HG03439 (cell line): ENCODE measurements at regions not wholly inside any gene's neighbourhood (a gene's known extent, or its start where the extent isn't known, plus 50 kb on each side); places are given as distances from the start of the nearest gene placed in this dataset.
"Not testable (repeated sequence)": the region's sequence is repeated elsewhere in the genome, so short reads cannot be mapped to it uniquely, and the experiment has no call there.

Source experiments
- ATAC-seq: cut with Tn5 transposase; IDR thresholded peaks from one replicate; pipeline ENCODE4 v1.9.1; 2021; ENCODE audit warnings: mild to moderate bottlenecking, moderate library complexity; ENCODE audit not compliant: unreplicated experiment

DNA sequence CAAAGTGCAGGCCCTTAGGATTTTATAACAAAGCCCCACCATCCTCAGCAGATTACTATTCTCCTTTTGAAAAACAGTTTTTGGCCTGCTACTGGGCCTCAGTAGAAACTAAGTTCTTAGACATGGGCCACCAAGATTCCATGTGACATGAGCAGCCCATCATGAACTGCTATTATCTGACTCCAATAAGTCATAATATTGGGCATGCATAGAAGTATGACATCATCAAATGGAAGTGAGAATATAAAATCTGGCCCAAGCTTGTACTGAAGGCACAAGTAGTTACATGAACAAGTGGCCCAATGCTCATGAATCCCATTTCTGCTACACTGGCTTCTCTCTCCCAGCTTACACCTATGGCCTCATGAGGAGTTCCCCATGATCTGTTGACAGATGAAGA, 404.8 kb downstream of the EPHA5 start:
- ATAC-seq, result no peak

DNA sequence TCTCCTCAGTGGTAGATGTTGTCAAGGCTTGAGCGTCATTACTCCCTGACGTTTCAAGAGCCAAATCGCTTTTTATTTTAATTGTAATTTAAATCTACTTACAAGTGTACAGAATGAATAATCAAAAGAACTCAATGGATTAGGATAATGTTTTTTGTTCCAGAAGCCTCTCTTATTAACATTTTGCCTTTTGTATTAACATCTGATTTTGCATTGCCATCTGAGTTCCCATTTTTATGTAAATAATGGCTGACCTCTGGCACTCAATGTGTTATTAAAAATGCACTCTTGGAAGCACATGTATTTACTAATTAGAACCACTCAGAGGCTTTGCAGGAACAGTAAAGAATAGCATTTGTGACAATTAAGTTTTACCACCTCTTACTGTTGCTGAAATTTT, 411.0 kb downstream of the EPHA5 start:
- ATAC-seq, result no peak

- no peak for ATAC-seq
Observed at GRCh38 chr4:65250916-65251315, 419.4 kb downstream of the EPHA5 start.

- no peak for ATAC-seq
Observed at GRCh38 chr4:65249111-65249510, 421.2 kb downstream of the EPHA5 start.

- no peak for ATAC-seq
Observed at GRCh38 chr4:65242156-65242846, 428.0 kb downstream of the EPHA5 start.

GRCh38 chr4:65241257-65241997, 428.9 kb downstream of the EPHA5 start:
- no peak for ATAC-seq

DNA sequence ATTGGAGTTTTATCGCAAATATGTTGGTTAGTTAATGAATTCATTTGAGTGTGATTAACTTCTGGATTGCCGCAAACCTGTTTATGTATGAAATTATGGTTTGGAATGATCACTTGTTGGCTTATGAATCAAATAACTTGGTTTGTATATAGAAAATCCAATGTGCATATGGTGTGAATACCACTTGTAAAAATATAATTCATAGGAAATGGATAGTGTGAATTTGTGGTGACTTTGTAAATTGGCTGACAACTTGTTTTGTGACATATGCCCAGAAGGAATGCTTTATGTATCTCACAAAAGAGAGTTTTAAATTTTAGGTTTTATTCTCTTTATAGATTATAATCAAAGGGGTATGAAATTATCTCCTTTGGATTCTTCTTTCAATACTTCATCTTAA, 436.2 kb downstream of the EPHA5 start:
- ATAC-seq, result no peak

- ATAC-seq, result no peak
Observed at GRCh38 chr4:65227628-65228027, 442.7 kb downstream of the EPHA5 start.

DNA sequence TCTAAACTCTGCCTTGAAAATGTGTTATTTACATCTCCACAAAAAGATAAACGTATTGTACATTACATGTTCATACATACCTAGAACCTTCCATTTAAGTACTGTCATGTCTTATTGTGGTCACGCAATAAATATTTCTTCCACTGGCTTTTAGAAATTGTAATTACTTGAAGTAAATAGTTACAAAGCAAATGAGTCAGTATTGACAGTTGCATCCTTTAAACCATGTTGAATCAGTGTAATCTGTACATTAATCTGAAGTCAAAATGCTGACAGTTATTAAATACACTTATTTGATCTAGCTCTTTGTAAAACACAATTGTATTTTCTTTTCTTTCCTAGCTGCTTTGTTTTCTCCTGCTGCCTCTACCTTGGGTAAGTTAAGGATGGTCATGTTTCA, 446.7 kb downstream of the EPHA5 start:
- no peak for ATAC-seq

DNA sequence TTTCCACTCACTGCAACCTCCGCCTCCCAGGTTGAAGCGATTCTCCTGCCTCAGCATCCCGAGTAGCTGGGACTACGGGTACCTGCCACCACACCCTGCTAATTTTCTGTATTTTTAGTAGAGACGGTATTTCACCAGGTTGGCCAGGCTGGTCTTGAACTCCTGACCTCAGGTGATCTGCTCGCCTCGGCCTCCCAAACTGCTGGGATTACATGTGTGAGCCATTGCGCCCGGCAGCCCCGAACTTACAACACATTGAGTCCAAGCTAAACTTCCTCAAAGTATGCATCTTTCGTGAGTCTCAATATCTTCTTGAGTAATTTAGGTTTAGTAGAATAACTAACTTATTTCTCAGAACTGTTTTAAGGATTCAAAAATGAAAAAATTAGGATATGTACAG, 447.2 kb downstream of the EPHA5 start:
- ATAC-seq, result not testable (repeated sequence)

DNA sequence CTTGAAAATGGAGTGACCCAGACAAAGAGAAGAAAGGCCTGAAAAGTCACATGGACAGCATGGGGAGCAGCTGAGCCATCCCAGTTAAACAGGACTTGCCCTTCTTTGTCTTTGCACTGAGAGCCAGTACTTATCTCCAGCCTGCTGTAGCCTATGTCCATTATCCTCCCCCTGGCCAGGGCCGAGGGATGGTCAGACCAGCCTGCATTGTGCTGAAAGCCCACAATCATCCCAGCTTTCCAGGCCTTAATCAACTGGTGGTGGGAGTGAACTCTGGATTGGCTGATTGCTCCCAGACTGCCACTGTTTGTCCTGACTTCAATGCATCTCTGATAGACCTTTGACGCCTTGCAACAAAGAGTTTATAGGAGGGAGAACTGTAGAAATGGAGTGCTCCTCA, 453.1 kb downstream of the EPHA5 start:
- ATAC-seq, result no peak

- ATAC-seq, result no peak
Observed at GRCh38 chr4:65202853-65203236, 467.4 kb downstream of the EPHA5 start.

GRCh38 chr4:65202165-65202852, 468.0 kb downstream of the EPHA5 start:
- no peak for ATAC-seq

DNA sequence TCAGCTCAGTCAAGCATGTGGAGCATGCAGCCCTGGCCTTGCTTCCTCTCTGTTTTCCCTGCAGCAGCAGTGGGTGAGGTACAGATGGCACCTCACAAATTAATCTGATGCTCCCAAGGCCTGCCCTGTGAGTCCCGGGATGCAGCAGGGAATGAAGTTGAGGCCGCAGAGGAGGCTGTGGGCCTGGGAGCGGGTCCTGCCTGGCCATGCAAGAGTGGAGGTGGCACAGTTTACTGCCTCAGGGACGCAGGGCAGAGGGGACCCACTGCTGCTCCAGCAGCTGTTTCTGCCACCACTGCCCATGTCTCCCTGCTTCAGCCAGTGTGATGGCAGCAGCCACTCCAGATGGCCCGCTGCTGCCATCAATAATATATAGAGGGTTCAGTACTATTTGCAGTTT, 474.6 kb downstream of the EPHA5 start:
- ATAC-seq, result no peak

DNA sequence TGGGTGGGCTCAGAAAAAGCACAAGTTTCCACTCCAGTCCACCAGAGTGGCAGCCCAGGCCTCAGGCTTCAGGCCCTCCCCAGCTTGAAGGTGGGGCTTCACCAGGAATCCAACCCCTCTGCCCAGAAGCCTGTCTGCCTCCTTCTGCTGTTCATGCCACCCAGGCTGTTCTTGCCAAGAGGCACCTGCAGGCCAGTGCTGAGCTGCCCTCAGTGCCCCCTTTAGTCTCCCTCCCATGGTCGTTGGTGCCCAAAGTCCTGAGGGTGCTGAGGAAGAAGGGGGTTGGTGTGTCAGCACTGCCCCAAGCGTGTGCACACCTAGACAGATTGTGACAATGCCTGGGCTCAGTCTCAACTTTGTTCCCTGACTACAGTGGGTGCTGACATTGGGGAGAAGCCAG, 475.3 kb downstream of the EPHA5 start:
- ATAC-seq, result no peak

- ATAC-seq, result no peak
Observed at GRCh38 chr4:65193985-65194384, 476.3 kb downstream of the EPHA5 start.

- no peak for ATAC-seq
Observed at GRCh38 chr4:65190780-65191179, 479.5 kb downstream of the EPHA5 start.

GRCh38 chr4:65175585-65175984, 494.7 kb downstream of the EPHA5 start:
- ATAC-seq, result no peak

DNA sequence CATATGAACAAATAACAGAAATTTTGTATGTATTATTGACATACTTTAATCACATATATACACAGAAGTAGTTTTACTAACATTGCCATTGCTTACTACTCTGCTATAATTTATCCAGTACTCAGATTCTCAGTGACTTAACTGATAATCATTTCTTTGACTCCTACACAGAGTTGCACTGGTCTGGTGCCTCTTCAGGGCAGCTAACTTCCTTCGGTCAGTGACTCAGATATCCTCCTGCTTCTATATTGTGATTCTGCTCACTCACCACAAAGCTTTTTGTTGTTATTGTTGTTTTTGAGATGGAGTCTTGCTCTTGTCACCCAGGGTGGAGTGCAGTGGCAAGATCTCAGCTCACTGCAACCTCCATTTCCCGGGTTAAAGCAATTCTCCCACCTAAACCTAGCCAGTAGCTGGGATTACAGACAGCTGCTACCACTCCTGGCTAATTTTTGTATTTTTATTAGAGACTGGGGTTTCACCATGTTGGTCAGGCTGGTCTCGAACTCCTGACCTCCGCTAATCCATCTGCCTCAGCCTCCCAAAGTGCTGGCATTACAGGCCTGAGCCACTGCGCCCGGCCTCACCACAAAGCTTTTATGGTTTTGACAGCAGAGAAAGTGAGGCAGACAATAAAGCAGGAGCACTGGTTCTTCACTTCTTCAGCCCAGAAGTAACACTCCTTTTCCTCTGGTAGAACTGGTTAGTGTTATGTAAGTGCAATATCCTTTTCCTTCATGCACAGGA, 499.3 kb downstream of the EPHA5 start:
- ATAC-seq, result no peak

GRCh38 chr4:65167719-65168118, 502.6 kb downstream of the EPHA5 start:
- no peak for ATAC-seq

GRCh38 chr4:65152205-65152604, 518.1 kb downstream of the EPHA5 start:
- no peak for ATAC-seq
